ENCODE measurements at regions not wholly inside any gene's neighbourhood (a gene's known extent, or its start where the extent isn't known, plus 50 kb on each side); places are given as distances from the start of the nearest gene placed in this dataset.

DNA sequence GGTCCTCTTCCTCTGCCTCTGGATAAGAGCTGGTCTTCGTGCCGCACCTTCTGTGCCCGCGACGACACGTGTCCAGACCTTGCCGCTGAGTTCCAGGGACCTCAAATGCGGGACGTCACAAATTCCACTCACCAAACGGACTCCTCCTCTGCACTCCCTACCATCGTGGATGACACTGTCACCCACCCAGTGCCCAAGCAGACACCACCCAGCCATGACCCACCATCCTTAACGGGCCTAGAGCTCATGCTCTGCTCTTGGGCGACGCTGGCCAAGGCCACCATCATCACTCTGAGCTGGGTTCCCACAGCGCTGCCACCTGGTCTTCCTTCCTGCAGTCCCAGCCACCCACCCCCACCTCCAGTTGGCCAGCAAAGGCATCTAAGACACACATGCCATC is 96.4 kb upstream of the RPL38 start:
- TF ChIP-seq TAF1 (IDR thresholded peaks at IDR 0.05; ENCODE audit: borderline replicate concordance, insufficient read depth, low read length) (no peak), SIN3A (IDR thresholded peaks at IDR 0.05; ENCODE audit: borderline replicate concordance, insufficient read depth, low read length) (no peak), POLR2AphosphoS5 (IDR thresholded peaks at IDR 0.05; ENCODE audit: low read depth, low read length) (no peak), FOXP2 (optimal IDR thresholded peaks at IDR 0.05; ENCODE audit: borderline replicate concordance, extremely low read depth, extremely low read length, insufficient read depth) (no peak)
- TF ChIP-seq, protein P1, sequence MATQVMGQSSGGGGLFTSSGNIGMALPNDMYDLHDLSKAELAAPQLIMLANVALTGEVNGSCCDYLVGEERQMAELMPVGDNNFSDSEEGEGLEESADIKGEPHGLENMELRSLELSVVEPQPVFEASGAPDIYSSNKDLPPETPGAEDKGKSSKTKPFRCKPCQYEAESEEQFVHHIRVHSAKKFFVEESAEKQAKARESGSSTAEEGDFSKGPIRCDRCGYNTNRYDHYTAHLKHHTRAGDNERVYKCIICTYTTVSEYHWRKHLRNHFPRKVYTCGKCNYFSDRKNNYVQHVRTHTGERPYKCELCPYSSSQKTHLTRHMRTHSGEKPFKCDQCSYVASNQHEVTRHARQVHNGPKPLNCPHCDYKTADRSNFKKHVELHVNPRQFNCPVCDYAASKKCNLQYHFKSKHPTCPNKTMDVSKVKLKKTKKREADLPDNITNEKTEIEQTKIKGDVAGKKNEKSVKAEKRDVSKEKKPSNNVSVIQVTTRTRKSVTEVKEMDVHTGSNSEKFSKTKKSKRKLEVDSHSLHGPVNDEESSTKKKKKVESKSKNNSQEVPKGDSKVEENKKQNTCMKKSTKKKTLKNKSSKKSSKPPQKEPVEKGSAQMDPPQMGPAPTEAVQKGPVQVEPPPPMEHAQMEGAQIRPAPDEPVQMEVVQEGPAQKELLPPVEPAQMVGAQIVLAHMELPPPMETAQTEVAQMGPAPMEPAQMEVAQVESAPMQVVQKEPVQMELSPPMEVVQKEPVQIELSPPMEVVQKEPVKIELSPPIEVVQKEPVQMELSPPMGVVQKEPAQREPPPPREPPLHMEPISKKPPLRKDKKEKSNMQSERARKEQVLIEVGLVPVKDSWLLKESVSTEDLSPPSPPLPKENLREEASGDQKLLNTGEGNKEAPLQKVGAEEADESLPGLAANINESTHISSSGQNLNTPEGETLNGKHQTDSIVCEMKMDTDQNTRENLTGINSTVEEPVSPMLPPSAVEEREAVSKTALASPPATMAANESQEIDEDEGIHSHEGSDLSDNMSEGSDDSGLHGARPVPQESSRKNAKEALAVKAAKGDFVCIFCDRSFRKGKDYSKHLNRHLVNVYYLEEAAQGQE (IDR thresholded peaks at IDR 0.05; ENCODE audit: insufficient read depth in 1 of 2, low read depth in 2 of 2, low read length in 2 of 2) = no peak

DNA sequence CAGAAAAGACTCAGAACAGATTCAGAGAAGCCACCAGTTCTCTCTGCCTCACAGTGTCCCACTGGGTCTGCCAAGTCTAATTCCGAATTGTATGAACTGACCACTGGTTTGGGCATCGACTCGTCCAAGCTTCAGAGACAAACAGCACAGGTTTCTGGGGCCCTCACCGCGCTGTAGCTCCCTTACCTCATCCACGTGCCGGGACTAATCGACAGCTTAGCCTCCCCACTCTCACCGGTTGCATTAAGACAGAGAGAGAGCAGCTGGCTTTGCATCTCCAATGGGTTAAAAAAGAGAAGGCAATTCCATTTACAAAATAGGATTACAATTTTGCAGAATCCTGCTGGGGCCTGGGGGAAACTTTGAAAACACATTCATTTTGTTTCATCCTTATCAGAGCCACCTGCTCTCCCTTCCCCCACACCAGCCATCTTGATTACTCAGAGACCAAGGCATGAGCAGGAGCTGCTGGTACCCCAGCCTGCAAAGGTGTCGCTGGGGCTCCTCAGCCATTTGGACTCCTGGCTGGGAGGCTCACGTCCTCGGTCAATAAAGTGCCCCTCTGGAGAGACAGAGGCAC is 95.3 kb upstream of the RPL38 start:
- TF ChIP-seq, protein P1 (IDR thresholded peaks at IDR 0.05; ENCODE audit: insufficient read depth in 1 of 2, low read depth in 2 of 2, low read length in 2 of 2) = no peak
- TF ChIP-seq POLR2AphosphoS5 (IDR thresholded peaks at IDR 0.05; ENCODE audit: low read depth, low read length) = no peak

DNA sequence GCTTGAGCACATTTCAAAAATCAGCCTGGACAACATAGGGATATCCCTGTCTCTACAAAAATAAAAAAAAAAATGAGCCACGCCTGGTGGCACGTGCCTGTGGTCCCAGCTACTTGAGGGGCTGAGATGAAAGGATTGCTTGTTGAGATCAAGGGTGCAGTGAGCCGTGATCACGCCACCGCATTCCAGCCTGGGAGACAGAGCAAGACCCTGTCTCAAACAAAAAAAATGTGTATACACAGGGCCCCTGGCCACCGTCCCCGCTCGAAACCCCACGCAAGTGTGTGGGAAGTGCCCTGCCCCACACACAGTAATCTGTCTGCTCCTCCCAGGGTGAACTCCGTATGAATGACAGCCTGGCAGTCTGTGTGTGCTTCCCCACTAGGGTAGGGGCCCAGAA is 93.0 kb upstream of the RPL38 start:
- TF ChIP-seq, protein P1 (IDR thresholded peaks at IDR 0.05; ENCODE audit: insufficient read depth in 1 of 2, low read depth in 2 of 2, low read length in 2 of 2) = no peak
- TF ChIP-seq TAF1 (IDR thresholded peaks at IDR 0.05; ENCODE audit: borderline replicate concordance, insufficient read depth, low read length) = no peak
- no peak for TF ChIP-seq FOXP2 (optimal IDR thresholded peaks at IDR 0.05; ENCODE audit: borderline replicate concordance, extremely low read depth, extremely low read length, insufficient read depth)
- no peak for TF ChIP-seq SIN3A (IDR thresholded peaks at IDR 0.05; ENCODE audit: borderline replicate concordance, insufficient read depth, low read length)
- no peak for TF ChIP-seq POLR2AphosphoS5 (IDR thresholded peaks at IDR 0.05; ENCODE audit: low read depth, low read length)

DNA sequence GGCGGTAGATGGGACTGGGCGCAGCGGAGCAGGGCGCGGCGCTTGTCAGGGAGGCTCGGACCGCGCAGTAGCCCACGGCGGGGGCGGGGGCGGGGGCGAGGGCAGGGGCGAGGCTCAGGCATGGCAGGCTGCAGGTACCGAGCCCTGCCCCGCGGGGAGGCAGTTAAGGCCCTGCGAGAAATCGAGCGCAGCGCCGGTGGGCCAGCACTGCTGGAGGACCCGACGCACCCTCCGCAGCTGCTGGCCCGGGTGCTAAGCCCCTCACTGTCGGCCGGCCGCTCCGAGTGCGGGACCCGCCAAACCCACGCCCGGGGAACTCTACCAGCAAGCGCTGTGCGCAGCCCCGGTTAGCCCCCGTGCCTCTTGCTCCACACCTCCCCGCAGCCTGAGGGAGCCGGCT is 90.2 kb upstream of the RPL38 start:
- TF ChIP-seq POLR2AphosphoS5 (IDR thresholded peaks at IDR 0.05; ENCODE audit: low read depth, low read length) (no peak), SIN3A (IDR thresholded peaks at IDR 0.05; ENCODE audit: borderline replicate concordance, insufficient read depth, low read length) (no peak), TAF1 (IDR thresholded peaks at IDR 0.05; ENCODE audit: borderline replicate concordance, insufficient read depth, low read length) (no peak), FOXP2 (optimal IDR thresholded peaks at IDR 0.05; ENCODE audit: borderline replicate concordance, extremely low read depth, extremely low read length, insufficient read depth) (no peak)
- TF ChIP-seq, protein P1 (IDR thresholded peaks at IDR 0.05; ENCODE audit: insufficient read depth in 1 of 2, low read depth in 2 of 2, low read length in 2 of 2) = no peak

DNA sequence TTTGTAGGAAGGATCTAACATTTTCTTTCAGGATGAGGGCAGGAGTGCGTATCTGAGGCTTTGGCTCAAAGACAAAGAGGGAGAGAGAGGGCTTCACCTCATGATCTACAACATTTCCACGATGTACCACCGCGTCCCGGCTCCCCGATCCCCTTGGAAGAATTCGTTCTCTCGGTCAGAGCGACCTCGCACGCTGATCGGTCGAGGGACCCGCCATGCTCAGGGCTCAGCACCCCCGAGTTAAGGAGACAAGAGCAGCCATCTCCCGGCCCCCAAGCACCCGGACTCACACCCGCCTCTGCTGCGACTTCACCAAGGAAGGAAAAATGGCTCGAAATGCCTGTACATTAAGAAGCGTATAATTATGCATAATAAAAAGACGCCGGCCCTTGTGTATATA is 89.5 kb upstream of the RPL38 start:
- no peak for TF ChIP-seq TAF1 (IDR thresholded peaks at IDR 0.05; ENCODE audit: borderline replicate concordance, insufficient read depth, low read length)
- TF ChIP-seq POLR2AphosphoS5 (IDR thresholded peaks at IDR 0.05; ENCODE audit: low read depth, low read length) = no peak
- TF ChIP-seq, protein P1 (IDR thresholded peaks at IDR 0.05; ENCODE audit: insufficient read depth in 1 of 2, low read depth in 2 of 2, low read length in 2 of 2) = no peak
- TF ChIP-seq SIN3A (IDR thresholded peaks at IDR 0.05; ENCODE audit: borderline replicate concordance, insufficient read depth, low read length) = no peak
- TF ChIP-seq FOXP2 (optimal IDR thresholded peaks at IDR 0.05; ENCODE audit: borderline replicate concordance, extremely low read depth, extremely low read length, insufficient read depth) = no peak

Measured in PFSK-1 (cell line).